Stimulated activated CD4-positive, alpha-beta T cell treated with anti-CD3 and anti-CD28 coated beads, Interleukin-12 subunit alpha, Interleukin-12 subunit beta, amount 100 ng/mL, for 24 hours (primary cell): ENCODE measurements at regions not wholly inside any gene's neighbourhood (a gene's known extent, or its start where the extent isn't known, plus 50 kb on each side); places are given as distances from the start of the nearest gene placed in this dataset.

Source experiments
- DNase-seq, 2 experiments: peaks; one replicate each; pipeline ENCODE4 v3.0.0-alpha.2; 2020; ENCODE audit warnings: low read depth in 2 of 2

DNA sequence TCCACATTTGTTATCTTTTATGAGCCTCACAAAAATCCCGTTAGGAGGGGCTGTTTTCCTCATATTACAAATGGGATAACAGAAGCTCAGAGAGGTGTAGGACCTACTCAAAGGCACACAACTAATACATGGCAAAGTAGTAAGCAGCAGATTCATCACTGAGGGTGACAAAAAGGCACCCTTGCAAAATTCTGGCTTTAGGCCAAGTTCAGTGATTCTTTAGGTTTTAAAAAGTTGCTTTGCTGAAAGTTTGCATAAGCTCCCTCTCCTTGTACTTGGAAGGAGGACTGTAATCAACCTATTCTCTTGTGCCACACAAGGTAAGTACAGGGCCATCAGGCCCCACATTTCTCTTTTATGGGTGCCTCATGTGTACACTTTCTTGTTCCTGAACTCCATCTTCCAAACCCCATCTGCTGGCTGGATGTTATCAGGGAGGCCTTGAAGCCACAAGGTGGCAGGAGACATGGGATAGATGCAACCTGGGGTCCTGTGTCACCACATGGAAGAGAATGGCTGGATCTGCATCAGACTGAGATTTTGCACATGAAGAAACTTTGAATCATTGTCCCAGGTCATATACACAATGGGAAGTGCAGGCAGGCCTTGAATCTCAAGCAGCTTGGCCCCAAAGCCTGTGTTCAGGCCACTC lies 311.6 kb downstream of the MSX2 start:
- no peak for DNase-seq

DNA sequence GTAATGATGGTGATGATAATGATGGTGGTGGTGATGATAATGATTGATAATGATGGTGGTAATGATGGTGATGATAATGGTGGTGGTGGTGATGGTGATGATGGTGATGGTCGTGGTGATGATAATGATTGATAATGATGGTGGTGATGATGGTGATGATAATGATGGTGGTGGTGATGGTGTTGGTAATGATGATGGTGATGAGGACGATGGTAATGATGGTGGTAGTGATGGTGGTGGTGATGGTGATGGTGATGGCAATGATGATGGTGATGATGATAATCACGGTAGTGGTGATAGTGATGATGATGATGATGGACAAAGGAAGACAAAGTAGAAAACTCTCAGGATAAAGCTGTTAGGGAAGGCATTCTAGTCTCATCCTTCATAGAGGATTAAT lies 310.5 kb downstream of the MSX2 start:
- DNase-seq = no peak

DNA sequence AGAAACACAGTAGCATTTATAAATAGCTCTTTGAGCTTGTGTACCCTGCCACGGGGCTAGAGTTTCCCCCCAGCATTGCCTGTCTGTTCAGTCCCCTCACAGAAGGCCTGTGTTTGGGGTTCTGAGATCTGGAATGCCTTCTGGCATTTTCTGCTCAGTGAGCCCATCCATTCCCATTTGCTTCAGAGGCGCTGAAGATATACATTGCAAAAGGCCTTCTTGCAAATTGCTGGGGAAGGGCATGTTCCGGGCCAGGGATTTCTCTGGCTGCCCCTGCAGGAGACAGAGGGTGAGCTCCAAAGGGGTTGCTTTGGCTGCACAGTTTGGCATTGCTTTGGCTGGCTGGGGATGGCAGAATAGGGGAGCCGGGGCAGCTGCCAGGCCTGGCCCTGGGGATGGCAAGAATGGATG lies 308.4 kb downstream of the MSX2 start:
- DNase-seq = no peak

DNA sequence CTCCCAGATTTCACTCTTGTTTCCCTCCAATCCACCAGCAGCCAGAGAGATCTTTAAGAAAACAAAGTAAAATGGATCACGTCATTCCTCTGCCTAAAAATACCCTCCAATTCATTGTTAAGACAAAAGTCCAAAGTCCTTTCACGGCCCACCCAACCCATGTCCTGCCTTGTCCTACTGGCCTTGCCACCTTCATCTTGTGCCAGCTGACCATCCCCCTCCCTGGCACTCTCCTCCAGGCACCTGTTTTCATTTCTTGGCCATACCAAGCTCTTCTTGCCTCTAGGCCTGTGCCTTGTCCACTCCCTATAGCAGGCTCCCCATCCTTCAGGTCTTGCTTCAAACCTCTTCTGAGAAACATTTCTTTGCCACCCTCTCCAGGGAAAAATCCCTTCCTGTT lies 307.6 kb downstream of the MSX2 start:
- no peak for DNase-seq

DNA sequence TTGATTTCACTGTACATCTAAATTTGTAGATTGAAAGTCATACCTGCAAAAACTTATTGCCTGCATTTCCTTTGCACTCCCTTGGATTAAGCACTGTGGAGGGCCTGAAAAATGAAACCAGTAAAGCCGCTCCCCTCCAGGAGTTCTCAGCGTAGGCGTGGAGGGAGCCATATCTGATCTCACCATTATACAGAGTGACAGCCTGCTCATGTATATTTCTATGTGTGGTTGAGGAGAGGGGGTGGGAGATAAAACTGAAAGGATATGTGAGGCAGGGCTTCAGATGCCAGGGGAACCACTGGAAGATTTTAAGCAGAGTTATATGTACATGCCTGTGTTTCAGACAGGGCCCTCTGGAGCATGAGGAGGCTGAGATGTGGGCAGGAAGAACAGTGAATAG lies 303.0 kb downstream of the MSX2 start:
- no peak for DNase-seq

DNA sequence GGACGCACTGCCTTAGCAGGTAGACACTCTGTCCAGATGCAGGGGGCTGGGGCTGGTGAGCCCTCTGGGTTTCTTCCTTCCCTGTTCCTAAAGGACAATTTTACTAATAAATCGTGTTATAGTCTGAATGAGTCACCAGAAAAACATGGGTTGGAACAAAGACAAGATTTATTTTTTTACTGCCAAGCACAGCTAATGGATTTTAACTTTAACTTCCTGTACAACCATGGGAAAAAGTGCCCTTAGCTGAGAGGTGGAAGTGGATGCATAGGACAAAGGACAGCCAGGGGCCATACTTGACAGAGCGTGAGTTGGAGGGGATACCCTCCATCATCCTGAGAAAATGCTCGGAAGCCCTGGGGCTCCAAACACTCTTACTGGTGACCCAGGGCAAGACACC lies 300.7 kb downstream of the MSX2 start:
- no peak for DNase-seq

DNA sequence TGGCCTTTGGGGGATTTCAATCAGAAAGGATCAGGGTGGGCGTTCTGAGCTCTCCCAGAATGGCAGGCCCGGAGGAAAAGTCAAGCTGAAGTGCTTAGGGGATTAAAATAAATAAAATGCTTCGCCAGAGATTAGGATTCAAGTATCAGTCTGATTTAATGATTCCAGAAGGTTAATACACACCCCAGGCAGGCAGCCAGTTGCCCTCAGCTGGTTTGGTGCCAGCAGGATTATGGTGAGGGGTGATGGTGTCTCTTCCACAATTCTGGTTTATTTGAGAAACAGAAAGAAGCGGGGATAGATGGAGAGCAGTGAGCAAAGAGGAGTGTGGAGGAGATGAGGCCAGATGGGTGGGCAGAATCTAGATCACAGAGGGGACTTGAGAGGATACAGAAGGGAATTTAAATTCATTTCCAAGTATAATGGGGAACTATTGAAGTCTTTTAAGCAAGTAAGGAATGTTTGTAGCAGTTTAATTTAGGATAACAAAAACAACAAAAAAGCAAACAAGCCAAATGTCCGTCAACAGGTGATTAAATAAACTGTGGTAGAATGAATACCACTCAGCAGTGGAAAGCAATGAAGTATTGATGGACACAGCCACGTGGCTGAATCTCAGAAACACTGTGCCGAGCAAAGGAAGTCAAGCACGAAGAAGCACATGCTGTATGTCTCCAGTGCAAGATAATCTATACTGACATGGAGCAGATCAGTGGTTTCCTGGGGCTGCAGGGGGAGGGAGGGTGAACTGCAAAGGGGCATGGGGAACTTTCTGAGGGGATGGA lies 297.7 kb downstream of the MSX2 start:
- DNase-seq = no peak

DNA sequence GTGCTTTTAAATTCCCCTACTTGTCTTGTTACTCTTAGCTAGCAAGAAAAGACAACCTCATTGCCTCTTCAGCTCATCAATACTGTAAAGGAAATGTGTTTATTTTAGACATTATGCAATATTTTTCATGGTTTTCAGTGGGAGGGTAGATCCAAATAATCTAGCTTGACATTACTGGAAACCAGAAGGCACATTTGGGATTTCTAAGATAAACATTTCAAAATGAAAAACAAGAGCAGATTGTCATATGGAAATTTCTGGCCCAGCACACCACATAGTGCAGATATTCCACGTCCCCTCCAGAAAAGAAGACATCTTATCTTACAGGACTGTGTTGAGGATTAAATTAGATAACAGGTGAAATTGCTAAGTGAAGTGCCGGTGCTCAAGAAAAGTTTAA lies 296.9 kb downstream of the MSX2 start:
- DNase-seq = no peak

DNA sequence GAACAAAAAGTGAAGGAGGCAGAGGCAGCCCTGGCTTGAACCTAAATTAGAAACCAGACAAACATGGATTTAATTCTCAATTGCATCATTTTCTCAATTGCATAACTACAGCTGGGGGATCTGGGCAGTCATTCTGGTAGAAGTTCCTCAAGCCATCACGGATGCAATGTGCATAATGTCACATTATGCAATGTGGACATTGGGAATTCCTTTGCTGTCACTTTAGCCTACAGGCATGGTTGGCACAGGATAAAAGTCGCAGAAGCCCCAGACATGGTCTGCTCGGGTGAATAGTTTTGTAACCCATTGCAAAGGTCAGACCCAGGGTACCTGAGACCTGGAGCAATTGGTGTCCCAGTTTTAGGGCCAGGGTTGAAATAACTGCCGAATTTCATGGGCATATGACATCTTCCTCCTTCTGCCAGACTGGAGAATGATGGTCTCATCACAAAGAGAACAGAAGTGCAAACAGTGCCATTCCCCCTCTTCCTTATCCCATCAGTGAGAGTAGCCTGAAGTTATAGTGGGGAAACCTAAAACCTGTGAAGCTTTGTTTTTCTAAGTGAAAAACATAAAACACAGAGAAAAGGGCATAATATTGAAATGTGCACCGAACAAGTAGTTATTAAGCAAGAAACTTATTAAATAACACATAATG lies 290.8 kb downstream of the MSX2 start:
- no peak for DNase-seq

DNA sequence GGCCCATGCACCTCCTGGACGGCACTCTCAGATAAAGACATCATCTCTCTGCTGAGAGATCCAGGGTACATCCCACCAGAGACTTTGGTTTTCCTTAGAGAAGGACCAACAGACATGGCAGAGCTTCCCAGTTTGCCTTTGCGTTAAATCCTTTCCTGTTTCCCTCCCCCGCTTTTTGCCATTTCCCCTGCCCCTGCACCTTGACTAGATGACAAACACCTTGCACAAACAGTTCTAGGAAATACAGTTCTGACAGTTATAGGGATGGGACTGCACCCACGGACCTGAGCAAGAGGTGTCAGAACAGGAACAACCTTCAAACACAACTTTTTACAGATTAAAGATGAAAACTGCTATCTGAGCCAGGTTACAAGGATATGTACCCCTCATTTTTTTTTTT lies 288.9 kb downstream of the MSX2 start:
- DNase-seq = no peak

DNA sequence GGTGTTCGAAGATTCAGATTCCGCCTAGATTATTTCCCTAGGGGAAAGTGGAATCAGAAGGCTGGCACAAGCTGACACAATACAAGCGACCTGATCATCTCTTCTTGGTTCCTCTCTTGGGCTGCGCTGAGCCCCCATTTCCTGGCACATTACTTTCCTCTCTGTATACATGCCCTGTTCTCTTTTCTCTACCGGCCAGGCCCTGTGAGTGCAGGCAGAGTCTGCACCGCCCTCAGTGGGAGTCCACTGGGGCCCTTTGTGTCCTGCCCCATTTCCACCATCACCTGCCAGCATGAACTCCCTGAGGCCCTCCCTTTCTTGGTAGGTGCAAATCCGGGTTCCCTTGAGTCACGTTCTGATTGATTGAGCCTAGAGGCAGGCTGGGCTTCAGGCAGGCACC lies 287.9 kb downstream of the MSX2 start:
- no peak for DNase-seq

DNA sequence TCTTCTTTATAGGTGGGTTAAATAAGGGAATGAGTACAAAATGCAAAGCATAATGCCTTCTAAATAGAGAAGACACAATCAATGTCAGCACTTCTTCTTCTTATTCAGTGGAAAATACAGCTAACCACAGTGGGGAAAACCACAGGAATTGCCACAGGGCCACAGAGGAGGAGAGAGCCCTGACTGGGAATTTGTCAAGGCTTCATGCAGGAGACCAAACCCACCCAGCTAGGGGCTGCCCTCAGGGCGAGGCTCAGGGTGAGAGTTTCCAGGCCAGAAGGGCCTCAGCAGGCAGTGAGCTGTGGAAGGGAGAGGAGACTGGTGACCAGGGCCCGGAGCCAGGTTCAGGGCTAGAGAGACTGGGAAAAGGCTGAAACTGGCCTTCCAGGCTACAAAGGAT lies 279.1 kb downstream of the MSX2 start:
- DNase-seq = no peak

DNA sequence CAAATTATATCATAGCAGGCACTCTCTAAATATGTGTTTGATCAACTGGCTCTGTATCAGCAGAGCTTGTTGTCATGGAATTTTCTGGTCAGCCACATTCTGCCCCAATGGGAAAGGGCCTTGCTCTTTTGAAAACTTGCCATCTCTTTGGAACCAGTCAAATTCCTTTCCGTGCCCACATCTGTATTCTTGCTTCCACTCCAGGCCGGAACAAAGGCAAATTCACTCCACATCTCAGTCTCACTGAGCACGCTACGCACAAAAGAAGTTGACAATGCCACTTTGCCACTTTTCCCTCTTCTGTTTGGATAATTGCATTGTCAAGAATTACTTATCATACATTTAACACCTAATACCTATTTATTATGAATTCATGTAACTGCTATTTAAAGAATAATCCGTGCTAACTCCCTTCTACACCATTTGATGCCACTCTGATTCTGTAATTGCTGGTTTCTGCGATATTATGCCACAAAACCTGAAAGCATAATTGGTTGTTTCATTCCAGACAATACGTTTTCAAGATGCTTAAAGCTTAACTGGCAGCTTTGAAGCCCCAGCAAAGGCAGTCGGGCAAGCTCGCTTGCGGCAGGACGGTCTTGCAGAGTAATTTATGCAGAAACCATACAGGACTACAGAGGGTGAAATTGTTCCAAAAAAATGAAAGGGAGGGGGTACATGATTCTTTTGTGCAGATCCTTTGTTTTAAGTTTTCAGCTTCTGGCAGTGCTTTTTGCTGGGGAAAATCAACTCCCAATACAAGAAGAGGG lies 277.7 kb downstream of the MSX2 start:
- no peak for DNase-seq

DNA sequence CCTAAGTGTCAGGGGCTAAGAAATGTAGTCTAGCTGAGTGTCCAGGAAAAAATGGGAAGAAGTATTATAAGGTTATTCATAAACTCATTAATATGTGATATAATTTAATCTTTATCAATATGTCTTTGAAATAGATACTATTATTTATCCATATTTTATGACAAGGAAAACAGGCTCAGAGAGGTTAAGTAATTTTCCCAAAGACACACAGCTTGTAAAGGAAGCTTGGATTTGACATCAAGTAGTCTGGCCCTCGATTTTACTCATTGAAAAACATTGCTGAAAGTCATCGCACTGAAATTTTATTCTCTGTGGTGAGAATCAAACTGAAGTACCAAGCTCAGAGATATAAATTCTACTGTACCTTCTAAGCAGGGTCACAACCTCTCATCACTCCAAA lies 276.9 kb downstream of the MSX2 start:
- no peak for DNase-seq

DNA sequence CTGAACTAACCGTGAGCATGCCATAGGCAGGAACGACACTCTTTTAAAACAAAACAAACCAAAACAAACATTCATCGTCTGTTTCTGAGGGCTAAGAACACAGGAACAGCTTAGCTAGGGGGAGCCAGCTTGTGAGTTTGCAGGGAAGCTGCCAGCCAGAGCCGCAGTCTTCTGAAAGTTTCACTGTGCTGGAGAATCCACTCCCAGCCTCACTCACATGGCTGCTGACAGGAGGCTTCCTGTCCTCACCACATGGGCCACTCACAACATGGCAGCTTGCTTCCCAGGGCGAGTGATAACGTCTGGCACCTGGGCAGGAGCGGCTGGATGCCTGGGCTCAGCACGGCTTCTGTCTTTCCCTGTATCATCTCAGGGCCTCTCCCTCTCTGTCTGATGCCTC lies 275.2 kb downstream of the MSX2 start:
- no peak for DNase-seq

DNA sequence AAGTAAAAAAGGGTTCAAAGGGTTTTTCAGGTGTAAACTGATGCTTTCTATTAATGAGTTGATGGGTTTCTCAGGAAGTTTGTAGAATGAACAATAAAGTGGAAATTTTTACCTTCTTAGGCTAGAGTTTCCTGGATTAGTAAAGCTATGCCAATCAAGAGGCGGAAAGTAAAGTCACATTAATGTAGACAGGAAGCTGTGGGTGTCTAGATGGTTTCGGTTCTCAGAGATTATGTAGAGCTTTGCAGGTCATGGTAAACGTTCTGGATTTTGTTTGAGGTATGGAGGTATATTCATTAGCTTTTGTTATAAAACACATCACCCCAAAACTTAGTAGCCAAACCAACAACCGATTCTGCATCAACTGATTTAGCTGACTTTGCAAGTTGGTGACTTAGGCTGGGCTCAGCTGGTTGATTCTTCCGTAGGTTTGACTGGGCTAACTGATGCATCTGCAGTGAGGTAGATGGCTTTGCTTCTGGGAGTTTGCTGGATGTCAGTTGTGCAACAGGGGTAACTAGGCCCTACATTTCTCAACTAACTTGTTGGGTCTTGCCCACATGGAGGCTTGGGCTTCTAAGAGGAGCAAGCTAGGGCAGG lies 273.8 kb downstream of the MSX2 start:
- DNase-seq = no peak

DNA sequence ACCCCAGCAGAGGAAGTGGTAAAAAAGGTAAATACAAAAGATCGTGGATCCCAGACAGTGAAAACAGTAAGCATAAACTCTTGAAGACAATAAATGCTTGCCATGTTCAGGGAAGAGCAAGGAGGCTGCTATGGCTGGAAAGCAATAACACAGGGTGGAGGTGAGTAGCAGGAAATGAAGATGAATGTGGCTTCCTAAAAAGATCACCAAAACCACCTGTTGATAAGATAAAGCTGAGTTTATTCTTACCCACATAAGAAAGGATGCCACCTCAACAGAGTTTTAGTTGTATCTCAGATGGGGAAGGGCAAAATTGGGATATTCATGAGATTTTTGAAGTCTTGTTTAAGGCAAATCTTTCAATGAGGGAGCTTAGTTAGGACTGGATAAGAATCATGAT lies 273.3 kb downstream of the MSX2 start:
- no peak for DNase-seq

DNA sequence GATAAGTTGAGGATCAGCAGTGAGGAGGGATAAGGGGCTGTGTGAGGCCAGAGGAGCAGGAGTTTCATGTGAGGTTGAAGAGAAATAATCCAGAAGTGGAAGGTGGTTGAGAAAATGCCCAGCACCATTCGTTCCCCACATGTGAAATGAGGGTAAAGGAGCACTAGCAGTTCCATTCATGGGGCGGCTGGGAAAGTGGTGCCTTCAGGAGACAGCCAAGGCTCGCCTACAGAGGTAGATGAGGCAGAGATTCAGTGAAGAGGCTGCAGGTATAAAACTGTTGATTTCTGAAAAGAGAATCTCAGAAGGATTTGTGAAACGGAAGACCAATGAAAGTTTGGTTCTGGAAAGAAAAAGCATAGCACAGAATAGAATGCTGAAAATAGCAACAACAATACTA lies 272.6 kb downstream of the MSX2 start:
- DNase-seq = no peak

DNA sequence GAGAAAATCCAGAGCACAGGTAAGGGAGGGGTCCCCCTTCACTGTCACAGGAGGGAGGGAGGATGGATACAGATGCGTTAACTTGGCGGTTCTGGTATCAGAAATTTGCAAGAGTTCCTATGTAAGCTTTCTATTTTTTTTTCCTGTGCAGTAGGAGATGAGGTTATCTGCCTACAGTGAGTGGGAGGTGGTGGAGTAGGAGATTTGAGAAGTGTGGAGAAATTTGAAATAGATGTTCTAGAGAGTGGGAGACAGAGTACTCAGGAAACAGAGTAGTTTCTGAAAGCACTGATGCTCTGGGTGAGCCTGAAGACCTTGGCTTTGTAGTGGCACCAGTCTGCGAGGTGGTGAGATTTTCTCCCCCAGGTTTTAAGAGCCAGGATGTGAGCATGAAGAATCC lies 271.4 kb downstream of the MSX2 start:
- DNase-seq = no peak

DNA sequence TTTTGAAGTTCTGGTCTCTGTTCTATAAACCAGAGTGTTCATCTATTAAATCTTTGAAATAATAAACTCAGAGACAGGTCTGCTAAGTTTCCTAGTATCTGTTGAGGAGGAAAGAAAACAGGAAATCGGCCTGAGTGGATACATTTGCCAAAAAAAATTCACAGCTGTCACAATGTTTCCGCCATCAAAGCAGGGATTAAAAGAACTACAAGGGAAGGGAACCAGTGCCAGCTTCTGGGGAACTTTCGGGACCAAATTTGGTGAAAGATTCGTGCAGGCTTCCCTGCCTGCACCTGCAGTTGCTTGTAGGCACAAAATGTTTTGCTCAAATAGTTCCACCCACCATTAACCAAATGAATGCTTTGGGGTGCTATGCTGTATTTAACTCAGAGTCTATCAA lies 267.5 kb downstream of the MSX2 start:
- DNase-seq = no peak

DNA sequence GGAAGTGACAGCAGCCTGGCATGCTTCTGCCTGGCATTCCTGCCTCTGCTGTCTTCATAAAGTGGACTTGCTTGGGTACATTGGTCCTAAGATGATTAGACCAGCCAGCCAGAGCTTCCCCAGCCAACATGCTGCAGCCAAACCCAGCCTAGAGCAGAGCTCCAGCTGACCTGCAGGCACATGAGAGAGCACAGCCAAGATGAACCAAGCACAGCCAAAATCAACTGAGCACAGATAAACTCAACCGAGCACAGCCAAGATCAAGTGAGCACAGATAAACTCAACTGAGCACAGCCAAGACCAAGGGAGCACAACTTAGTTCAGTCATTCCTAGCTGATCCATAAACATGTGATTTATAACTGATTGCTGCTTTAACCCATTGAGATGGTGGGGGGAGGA lies 266.5 kb downstream of the MSX2 start:
- DNase-seq = no peak

DNA sequence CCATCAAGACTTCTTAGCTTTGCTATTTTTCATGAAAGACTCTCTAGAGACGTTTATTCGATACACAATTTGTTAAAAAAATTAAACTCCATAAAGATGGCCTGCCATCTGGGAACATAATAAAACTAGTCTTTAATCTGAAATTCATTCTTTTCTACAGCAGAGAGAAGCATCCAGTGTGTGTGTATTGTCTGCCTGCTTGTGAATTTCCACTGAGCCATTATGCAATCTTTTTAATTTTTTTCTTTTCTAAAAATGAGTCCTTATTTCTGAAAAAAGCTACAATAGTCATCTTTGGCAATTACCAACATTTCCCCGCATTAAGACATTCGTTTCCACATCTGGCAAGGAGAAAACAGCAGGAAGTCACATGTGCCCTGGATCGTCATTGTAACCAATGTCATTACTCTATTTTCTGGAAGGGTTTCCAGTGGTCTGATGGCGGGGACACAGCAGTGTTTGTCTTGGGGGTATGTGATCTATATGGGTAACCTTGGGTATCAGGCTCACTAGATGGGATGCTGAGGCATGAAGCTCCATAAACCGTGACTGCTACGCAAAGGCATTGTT lies 263.1 kb downstream of the MSX2 start:
- no peak for DNase-seq
